MM.1S (cell line): ENCODE measurements at regions not wholly inside any gene's neighbourhood (a gene's known extent, or its start where the extent isn't known, plus 50 kb on each side); places are given as distances from the start of the nearest gene placed in this dataset.

Experiments used
- DNase-seq: peaks from one replicate; pipeline ENCODE4 v3.0.0-alpha.2; 2015
- H2AFZ ChIP-seq: fragments of 300-600 bp; sonication (generic); 2 replicates; pipeline ENCODE4 v1.6.0; 2016; ENCODE audit warnings: antibody characterized with exemption, low read length
- H3F3A ChIP-seq: fragments of 300-600 bp; sonication (generic); 2 replicates; pipeline ENCODE4 v1.6.1; 2016; ENCODE audit warnings: mild to moderate bottlenecking, antibody characterized with exemption, low read length, moderate library complexity, mixed read lengths; ENCODE audit not compliant: insufficient read depth
- H3K27ac ChIP-seq: fragments of 300-600 bp; sonication (generic); 2 replicates; pipeline ENCODE4 v1.5.1; 2016; ENCODE audit warnings: mild to moderate bottlenecking, low read length
- H3K27me3 ChIP-seq: fragments of 300-600 bp; sonication (generic); replicated peaks from 2 replicates; pipeline ENCODE4 v1.6.0; 2016; ENCODE audit warnings: low read length; ENCODE audit not compliant: insufficient read depth
- H3K36me3 ChIP-seq: fragments of 300-600 bp; sonication (generic); replicated peaks from 2 replicates; pipeline ENCODE4 v1.6.1; 2016; ENCODE audit warnings: mild to moderate bottlenecking, low read length, mixed read lengths; ENCODE audit not compliant: insufficient read depth
- H3K4me1 ChIP-seq: fragments of 300-600 bp; sonication (generic); 2 replicates; pipeline ENCODE4 v1.6.1; 2016; ENCODE audit warnings: low read length, mixed read lengths
- H3K4me2 ChIP-seq: fragments of 300-600 bp; sonication (generic); 2 replicates; pipeline ENCODE4 v1.6.0; 2016; ENCODE audit warnings: low read depth, low read length
- H3K4me3 ChIP-seq: fragments of 300-600 bp; sonication (generic); 2 replicates; pipeline ENCODE4 v1.5.1; 2016; ENCODE audit warnings: low read length, mixed read lengths
- H3K79me2 ChIP-seq: fragments of 300-600 bp; sonication (generic); 2 replicates; pipeline ENCODE4 v1.6.1; 2016; ENCODE audit warnings: mixed run types, low read length, mixed read lengths
- H3K9ac ChIP-seq: fragments of 300-600 bp; sonication (generic); 2 replicates; pipeline ENCODE4 v1.6.1; 2016; ENCODE audit warnings: low read length, mixed read lengths
- H3K9me2 ChIP-seq: fragments of 300-600 bp; sonication (generic); replicated peaks from 2 replicates; pipeline ENCODE4 v1.6.1; 2016; ENCODE audit warnings: mild to moderate bottlenecking, low read length, mixed read lengths; ENCODE audit not compliant: insufficient read depth
- H3K9me3 ChIP-seq: fragments of 300-600 bp; sonication (generic); replicated peaks from 2 replicates; pipeline ENCODE4 v1.6.1; 2016; ENCODE audit warnings: mild to moderate bottlenecking, low read length, mixed read lengths; ENCODE audit not compliant: insufficient read depth
- H4K20me1 ChIP-seq: fragments of 300-600 bp; sonication (generic); 2 replicates; pipeline ENCODE4 v1.6.1; 2016; ENCODE audit warnings: mild to moderate bottlenecking, low read length, moderate library complexity, mixed read lengths; ENCODE audit not compliant: insufficient read depth
- CTCF ChIP-seq: fragments of 300-600 bp; sonication (generic); IDR thresholded peaks from 2 replicates; pipeline ENCODE4 v1.5.1; 2016; ENCODE audit warnings: antibody characterized with exemption, low read length, mixed read lengths
- EZH2 ChIP-seq: fragments of 300-600 bp; sonication (generic); optimal IDR thresholded peaks from 2 replicates; pipeline ENCODE3; 2017; ENCODE audit warnings: low read depth, mild to moderate bottlenecking, antibody characterized with exemption, low read length, mixed read lengths
- EZH2phosphoT487 ChIP-seq: fragments of 300-600 bp; sonication (generic); IDR thresholded peaks from 2 replicates; pipeline ENCODE4 v1.6.1; 2018; ENCODE audit warnings: antibody characterized with exemption, low read length

- no peak for TF ChIP-seq EZH2phosphoT487
- peak; percentile 75 for TF ChIP-seq CTCF
- no peak for TF ChIP-seq EZH2
- Histone ChIP-seq H4K20me1 (no peaks in the 10 kb centered on the region), H3K9me3 (no peaks in the 10 kb centered on the region), H3K27me3 (no peaks in the 10 kb centered on the region), H3K4me2 (no peak overlapping the region), H3K27ac (no peak overlapping the region), H3K4me1 (no peaks in the 10 kb centered on the region), H3K9me2 (no peaks in the 10 kb centered on the region), H3K4me3 (no peak overlapping the region), H3K36me3 (no peaks in the 10 kb centered on the region), H3K79me2 (no peaks in the 10 kb centered on the region), H2AFZ (no peak overlapping the region), H3K9ac (no peak overlapping the region), H3F3A (no peaks in the 10 kb centered on the region)
- peak; percentile 38 for DNase-seq
These were observed 189.9 kb upstream of the TANK start for GRCh38 chr2:160970052-160970965.

GRCh38 chr2:160973991-160974390, 186.2 kb upstream of the TANK start:
- Histone ChIP-seq H3K79me2 (no peaks in the 10 kb centered on the region), H3K4me3 (no peak overlapping the region), H3K27me3 (no peaks in the 10 kb centered on the region), H3K9me3 (no peaks in the 10 kb centered on the region), H3K27ac (no peak overlapping the region), H3K4me2 (no peak overlapping the region), H3F3A (no peaks in the 10 kb centered on the region), H3K9ac (no peak overlapping the region), H3K4me1 (no peaks in the 10 kb centered on the region), H2AFZ (no peak overlapping the region), H3K36me3 (no peaks in the 10 kb centered on the region), H4K20me1 (no peaks in the 10 kb centered on the region), H3K9me2 (no peaks in the 10 kb centered on the region)
- no peak for DNase-seq
- TF ChIP-seq CTCF (no peak), EZH2phosphoT487 (no peak), EZH2 (no peak)

GRCh38 chr2:160974803-160975202, 185.4 kb upstream of the TANK start:
- Histone ChIP-seq H2AFZ (no peak overlapping the region), H4K20me1 (no peaks in the 10 kb centered on the region), H3F3A (no peaks in the 10 kb centered on the region), H3K79me2 (no peaks in the 10 kb centered on the region), H3K36me3 (no peaks in the 10 kb centered on the region), H3K4me2 (no peak overlapping the region), H3K4me3 (no peak overlapping the region), H3K9me2 (no peaks in the 10 kb centered on the region), H3K9ac (no peak overlapping the region), H3K27ac (no peak overlapping the region), H3K27me3 (no peaks in the 10 kb centered on the region), H3K4me1 (no peaks in the 10 kb centered on the region), H3K9me3 (no peaks in the 10 kb centered on the region)
- no peak for TF ChIP-seq CTCF
- TF ChIP-seq EZH2phosphoT487: no peak
- TF ChIP-seq EZH2: no peak
- no peak for DNase-seq
